ENCODE measurements at regions not wholly inside any gene's neighbourhood (a gene's known extent, or its start where the extent isn't known, plus 50 kb on each side); places are given as distances from the start of the nearest gene placed in this dataset.

GRCh38 chr7:24035366-24036032 is 248.5 kb upstream of the NPY start:
- no peak overlapping the region for H3K4me3 ChIP-seq
- no peaks in the 10 kb centered on the region for H3K36me3 ChIP-seq
- no peaks in the 10 kb centered on the region for H3K9me3 ChIP-seq
- no peak overlapping the region for H3K27ac ChIP-seq
- in situ Hi-C loops (cut with MboI; ENCODE audit: low pct_ligation_motif_present in 1 of 4, low pct_unique_long_range_greater_than_20kb in 1 of 4, low sequenced_read_pairs in 3 of 4) = no loop called here
- WGBS, 2 donors (ENCODE audit: low coverage in 1 of 2) = 89 to 93% methylated on average over 2 to 5 of the region's 5 CpGs
- H3K27me3 ChIP-seq = no peaks in the 10 kb centered on the region
- intact Hi-C loops (cut with DNase I; ENCODE audit: low total_unique reads) = no loop called here
- DNase-seq = no peak
- no peak for TF ChIP-seq POLR2A (IDR thresholded peaks at IDR 0.05)
- no peak for TF ChIP-seq CTCF (IDR thresholded peaks at IDR 0.05)
- no peak for TF ChIP-seq POLR2AphosphoS5 (IDR thresholded peaks at IDR 0.05)
- no peaks in the 10 kb centered on the region for H3K4me1 ChIP-seq

- intact Hi-C loops (cut with DNase I; ENCODE audit: low total_unique reads) = no loop called here
- in situ Hi-C loops (cut with MboI; ENCODE audit: low pct_ligation_motif_present in 1 of 4, low pct_unique_long_range_greater_than_20kb in 1 of 4, low sequenced_read_pairs in 3 of 4) = no loop called here
- DNase-seq = no peak
- no peaks in the 10 kb centered on the region for H3K27me3 ChIP-seq
- no peak for TF ChIP-seq POLR2A (IDR thresholded peaks at IDR 0.05)
- WGBS, 2 donors (ENCODE audit: low coverage in 1 of 2) = 68 to 77% methylated on average over 2 of the region's 2 CpGs
- no peak overlapping the region for H3K27ac ChIP-seq
- H3K4me3 ChIP-seq = no peak overlapping the region
- no peaks in the 10 kb centered on the region for H3K36me3 ChIP-seq
- no peaks in the 10 kb centered on the region for H3K4me1 ChIP-seq
- no peaks in the 10 kb centered on the region for H3K9me3 ChIP-seq
Measured at GRCh38 chr7:24036033-24036412, 248.0 kb upstream of the NPY start.

GRCh38 chr7:24038993-24039392 is 245.0 kb upstream of the NPY start:
- no peaks in the 10 kb centered on the region for H3K9me3 ChIP-seq
- no peak overlapping the region for H3K4me3 ChIP-seq
- in situ Hi-C loops (cut with MboI; ENCODE audit: low pct_ligation_motif_present in 1 of 4, low pct_unique_long_range_greater_than_20kb in 1 of 4, low sequenced_read_pairs in 3 of 4) = no loop called here
- WGBS, 2 donors (ENCODE audit: low coverage in 1 of 2) = 71 to 74% methylated on average over 4 to 5 of the region's 5 CpGs
- no peak overlapping the region for H3K27ac ChIP-seq
- intact Hi-C loops (cut with DNase I; ENCODE audit: low total_unique reads) = no loop called here
- no peaks in the 10 kb centered on the region for H3K36me3 ChIP-seq
- TF ChIP-seq POLR2A (IDR thresholded peaks at IDR 0.05) = no peak
- TF ChIP-seq EP300 (IDR thresholded peaks at IDR 0.05; ENCODE audit: low read depth) = no peak
- no peak for TF ChIP-seq CTCF (IDR thresholded peaks at IDR 0.05)
- no peak for TF ChIP-seq POLR2AphosphoS5 (IDR thresholded peaks at IDR 0.05)
- DNase-seq = no peak
- no peaks in the 10 kb centered on the region for H3K27me3 ChIP-seq
- H3K4me1 ChIP-seq = no peaks in the 10 kb centered on the region

- DNase-seq = no peak
- no peaks in the 10 kb centered on the region for H3K4me1 ChIP-seq
- no peak overlapping the region for H3K27ac ChIP-seq
- in situ Hi-C loops (cut with MboI; ENCODE audit: low pct_ligation_motif_present in 1 of 4, low pct_unique_long_range_greater_than_20kb in 1 of 4, low sequenced_read_pairs in 3 of 4) = no loop called here
- intact Hi-C loops (cut with DNase I; ENCODE audit: low total_unique reads) = no loop called here
- no peaks in the 10 kb centered on the region for H3K36me3 ChIP-seq
- H3K4me3 ChIP-seq = no peak overlapping the region
- TF ChIP-seq CTCF (IDR thresholded peaks at IDR 0.05) = no peak
- TF ChIP-seq EP300 (IDR thresholded peaks at IDR 0.05; ENCODE audit: low read depth) = no peak
- TF ChIP-seq POLR2A (IDR thresholded peaks at IDR 0.05) = no peak
- TF ChIP-seq POLR2AphosphoS5 (IDR thresholded peaks at IDR 0.05) = no peak
- H3K27me3 ChIP-seq = no peaks in the 10 kb centered on the region
- WGBS, 2 donors (ENCODE audit: low coverage in 1 of 2) = 55 to 65% methylated on average over 4 to 6 of the region's 6 CpGs
- H3K9me3 ChIP-seq = no peaks in the 10 kb centered on the region
Measured at GRCh38 chr7:24039991-24040624, 243.9 kb upstream of the NPY start.

- H3K4me3 ChIP-seq = no peak overlapping the region
- TF ChIP-seq POLR2A (IDR thresholded peaks at IDR 0.05) (no peak), EP300 (IDR thresholded peaks at IDR 0.05; ENCODE audit: low read depth) (no peak), CTCF (IDR thresholded peaks at IDR 0.05) (no peak), POLR2AphosphoS5 (IDR thresholded peaks at IDR 0.05) (no peak)
- no peak overlapping the region for H3K27ac ChIP-seq
- 85 to 86% methylated on average over 5 of the region's 5 CpGs for WGBS, 2 donors (ENCODE audit: low coverage in 1 of 2)
- H3K4me1 ChIP-seq = no peaks in the 10 kb centered on the region
- intact Hi-C loops (cut with DNase I; ENCODE audit: low total_unique reads) (no loop called here), in situ Hi-C loops (cut with MboI; ENCODE audit: low pct_ligation_motif_present in 1 of 4, low pct_unique_long_range_greater_than_20kb in 1 of 4, low sequenced_read_pairs in 3 of 4) (no loop called here)
- no peaks in the 10 kb centered on the region for H3K9me3 ChIP-seq
- DNase-seq = no peak
- H3K36me3 ChIP-seq = no peaks in the 10 kb centered on the region
- H3K27me3 ChIP-seq = no peaks in the 10 kb centered on the region
Measured at GRCh38 chr7:24042028-24042427, 242.0 kb upstream of the NPY start.

All from transverse colon (tissue), 4 donors.